ENCODE measurements at regions not wholly inside any gene's neighbourhood (a gene's known extent, or its start where the extent isn't known, plus 50 kb on each side); places are given as distances from the start of the nearest gene placed in this dataset.
"Not testable (repeated sequence)": the region's sequence is repeated elsewhere in the genome, so short reads cannot be mapped to it uniquely, and the experiment has no call there.

- Histone ChIP-seq H3K4me3 (ENCODE audit: low read depth, low read length) (no peak overlapping the region), H3K9ac (ENCODE audit: low read depth, low read length) (no peak overlapping the region), H3K36me3 (ENCODE audit: control insufficient read depth, insufficient read depth, low read length) (no peaks in the 10 kb centered on the region), H3K27ac (ENCODE audit: low read depth, low read length) (no peak overlapping the region), H3K9me3 (ENCODE audit: control insufficient read depth, insufficient read depth, low read length) (no peaks in the 10 kb centered on the region; the same call in 1 of the 2 replicates), H3K4me1 (ENCODE audit: control insufficient read depth, insufficient read depth, low read length) (no peaks in the 10 kb centered on the region), H3K27me3 (ENCODE audit: control insufficient read depth, insufficient read depth, low read length) (no peaks in the 10 kb centered on the region)
Observed at GRCh38 chr4:183816077-183816476, 89.0 kb upstream of the STOX2 start.

GRCh38 chr4:183816882-183817509, 88.1 kb upstream of the STOX2 start:
- Histone ChIP-seq H3K27me3 (ENCODE audit: control insufficient read depth, insufficient read depth, low read length) (no peaks in the 10 kb centered on the region), H3K9me3 (ENCODE audit: control insufficient read depth, insufficient read depth, low read length) (no peaks in the 10 kb centered on the region; the same call in 1 of the 2 replicates), H3K27ac (ENCODE audit: low read depth, low read length) (no peak overlapping the region), H3K36me3 (ENCODE audit: control insufficient read depth, insufficient read depth, low read length) (no peaks in the 10 kb centered on the region), H3K9ac (ENCODE audit: low read depth, low read length) (no peak overlapping the region), H3K4me3 (ENCODE audit: low read depth, low read length) (no peak overlapping the region), H3K4me1 (ENCODE audit: control insufficient read depth, insufficient read depth, low read length) (no peaks in the 10 kb centered on the region)

GRCh38 chr4:183818591-183818990, 86.5 kb upstream of the STOX2 start:
- not testable (repeated sequence) for H3K4me1 ChIP-seq (ENCODE audit: control insufficient read depth, insufficient read depth, low read length); H3K9ac ChIP-seq (ENCODE audit: low read depth, low read length); H3K27ac ChIP-seq (ENCODE audit: low read depth, low read length); H3K27me3 ChIP-seq (ENCODE audit: control insufficient read depth, insufficient read depth, low read length); H3K4me3 ChIP-seq (ENCODE audit: low read depth, low read length); H3K9me3 ChIP-seq (ENCODE audit: control insufficient read depth, insufficient read depth, low read length); H3K36me3 ChIP-seq (ENCODE audit: control insufficient read depth, insufficient read depth, low read length)

- Histone ChIP-seq H3K36me3 (ENCODE audit: control insufficient read depth, insufficient read depth, low read length) (no peaks in the 10 kb centered on the region), H3K4me1 (ENCODE audit: control insufficient read depth, insufficient read depth, low read length) (no peaks in the 10 kb centered on the region), H3K4me3 (ENCODE audit: low read depth, low read length) (no peak overlapping the region), H3K27ac (ENCODE audit: low read depth, low read length) (no peak overlapping the region), H3K9ac (ENCODE audit: low read depth, low read length) (no peak overlapping the region), H3K9me3 (ENCODE audit: control insufficient read depth, insufficient read depth, low read length) (no peaks in the 10 kb centered on the region; the same call in 1 of the 2 replicates), H3K27me3 (ENCODE audit: control insufficient read depth, insufficient read depth, low read length) (no peaks in the 10 kb centered on the region)
Observed at GRCh38 chr4:183821076-183821853, 83.8 kb upstream of the STOX2 start.

- no peak overlapping the region for H3K27ac ChIP-seq (ENCODE audit: low read depth, low read length)
- H3K27me3 ChIP-seq (ENCODE audit: control insufficient read depth, insufficient read depth, low read length): no peaks in the 10 kb centered on the region
- H3K9ac ChIP-seq (ENCODE audit: low read depth, low read length): no peak overlapping the region
- no peak overlapping the region for H3K4me3 ChIP-seq (ENCODE audit: low read depth, low read length)
- no peaks in the 10 kb centered on the region for H3K4me1 ChIP-seq (ENCODE audit: control insufficient read depth, insufficient read depth, low read length)
- H3K36me3 ChIP-seq (ENCODE audit: control insufficient read depth, insufficient read depth, low read length): no peaks in the 10 kb centered on the region
- no peaks in the 10 kb centered on the region; the same call in 1 of the 2 replicates for H3K9me3 ChIP-seq (ENCODE audit: control insufficient read depth, insufficient read depth, low read length)
Observed at GRCh38 chr4:183823434-183823833, 81.7 kb upstream of the STOX2 start.

GRCh38 chr4:183825346-183825745, 79.8 kb upstream of the STOX2 start:
- Histone ChIP-seq H3K9ac (ENCODE audit: low read depth, low read length) (no peak overlapping the region), H3K27ac (ENCODE audit: low read depth, low read length) (no peak overlapping the region), H3K4me1 (ENCODE audit: control insufficient read depth, insufficient read depth, low read length) (no peaks in the 10 kb centered on the region), H3K27me3 (ENCODE audit: control insufficient read depth, insufficient read depth, low read length) (no peaks in the 10 kb centered on the region), H3K36me3 (ENCODE audit: control insufficient read depth, insufficient read depth, low read length) (no peaks in the 10 kb centered on the region), H3K9me3 (ENCODE audit: control insufficient read depth, insufficient read depth, low read length) (no peaks in the 10 kb centered on the region), H3K4me3 (ENCODE audit: low read depth, low read length) (no peak overlapping the region)

GRCh38 chr4:183826461-183826860, 78.6 kb upstream of the STOX2 start:
- H3K27me3 ChIP-seq (ENCODE audit: control insufficient read depth, insufficient read depth, low read length): no peaks in the 10 kb centered on the region
- no peaks in the 10 kb centered on the region for H3K4me1 ChIP-seq (ENCODE audit: control insufficient read depth, insufficient read depth, low read length)
- H3K27ac ChIP-seq (ENCODE audit: low read depth, low read length): no peak overlapping the region
- no peak overlapping the region for H3K4me3 ChIP-seq (ENCODE audit: low read depth, low read length)
- no peaks in the 10 kb centered on the region for H3K36me3 ChIP-seq (ENCODE audit: control insufficient read depth, insufficient read depth, low read length)
- no peaks in the 10 kb centered on the region for H3K9me3 ChIP-seq (ENCODE audit: control insufficient read depth, insufficient read depth, low read length)
- no peak overlapping the region for H3K9ac ChIP-seq (ENCODE audit: low read depth, low read length)

- Histone ChIP-seq H3K4me3 (ENCODE audit: low read depth, low read length) (no peak overlapping the region), H3K27me3 (ENCODE audit: control insufficient read depth, insufficient read depth, low read length) (no peaks in the 10 kb centered on the region), H3K27ac (ENCODE audit: low read depth, low read length) (no peak overlapping the region), H3K36me3 (ENCODE audit: control insufficient read depth, insufficient read depth, low read length) (no peaks in the 10 kb centered on the region), H3K9ac (ENCODE audit: low read depth, low read length) (no peak overlapping the region), H3K9me3 (ENCODE audit: control insufficient read depth, insufficient read depth, low read length) (no peaks in the 10 kb centered on the region), H3K4me1 (ENCODE audit: control insufficient read depth, insufficient read depth, low read length) (no peaks in the 10 kb centered on the region)
Observed at GRCh38 chr4:183828125-183828524, 77.0 kb upstream of the STOX2 start.

- no peaks in the 10 kb centered on the region for H3K36me3 ChIP-seq (ENCODE audit: control insufficient read depth, insufficient read depth, low read length)
- no peaks in the 10 kb centered on the region for H3K4me1 ChIP-seq (ENCODE audit: control insufficient read depth, insufficient read depth, low read length)
- no peak overlapping the region for H3K4me3 ChIP-seq (ENCODE audit: low read depth, low read length)
- H3K9ac ChIP-seq (ENCODE audit: low read depth, low read length): no peak overlapping the region
- no peaks in the 10 kb centered on the region for H3K27me3 ChIP-seq (ENCODE audit: control insufficient read depth, insufficient read depth, low read length)
- H3K27ac ChIP-seq (ENCODE audit: low read depth, low read length): no peak overlapping the region
- no peaks in the 10 kb centered on the region for H3K9me3 ChIP-seq (ENCODE audit: control insufficient read depth, insufficient read depth, low read length)
Observed at GRCh38 chr4:183828839-183829238, 76.3 kb upstream of the STOX2 start.

GRCh38 chr4:183830438-183830985, 74.6 kb upstream of the STOX2 start:
- H3K27ac ChIP-seq (ENCODE audit: low read depth, low read length): no peak overlapping the region
- no peaks in the 10 kb centered on the region for H3K4me1 ChIP-seq (ENCODE audit: control insufficient read depth, insufficient read depth, low read length)
- no peak overlapping the region for H3K4me3 ChIP-seq (ENCODE audit: low read depth, low read length)
- H3K36me3 ChIP-seq (ENCODE audit: control insufficient read depth, insufficient read depth, low read length): no peaks in the 10 kb centered on the region
- H3K9me3 ChIP-seq (ENCODE audit: control insufficient read depth, insufficient read depth, low read length): no peaks in the 10 kb centered on the region
- no peak overlapping the region for H3K9ac ChIP-seq (ENCODE audit: low read depth, low read length)
- no peaks in the 10 kb centered on the region for H3K27me3 ChIP-seq (ENCODE audit: control insufficient read depth, insufficient read depth, low read length)

GRCh38 chr4:183831026-183831446, 74.1 kb upstream of the STOX2 start:
- H3K36me3 ChIP-seq (ENCODE audit: control insufficient read depth, insufficient read depth, low read length): no peaks in the 10 kb centered on the region
- H3K27ac ChIP-seq (ENCODE audit: low read depth, low read length): no peak overlapping the region
- no peak overlapping the region for H3K4me3 ChIP-seq (ENCODE audit: low read depth, low read length)
- no peaks in the 10 kb centered on the region for H3K27me3 ChIP-seq (ENCODE audit: control insufficient read depth, insufficient read depth, low read length)
- no peaks in the 10 kb centered on the region for H3K4me1 ChIP-seq (ENCODE audit: control insufficient read depth, insufficient read depth, low read length)
- H3K9me3 ChIP-seq (ENCODE audit: control insufficient read depth, insufficient read depth, low read length): no peaks in the 10 kb centered on the region
- H3K9ac ChIP-seq (ENCODE audit: low read depth, low read length): no peak overlapping the region

All from HUES48 (cell line).